GM10248 (cell line): ENCODE measurements at regions not wholly inside any gene's neighbourhood (a gene's known extent, or its start where the extent isn't known, plus 50 kb on each side); places are given as distances from the start of the nearest gene placed in this dataset.

Experiments
- CTCF ChIA-PET: fragments of 300-600 bp; sonication (Branson Sonifier 250); formaldehyde crosslinking; extraction: SDS; loops from one replicate; lab custom pipeline; 2021; ENCODE audit warnings: antibody characterized with exemption; lab: Yijun Ruan, JAX
- POLR2A ChIA-PET: fragments of 350-650 bp; sonication (Branson Sonifier 250); formaldehyde crosslinking; extraction: SDS; loops from one replicate; lab custom pipeline; 2020; ENCODE audit warnings: antibody characterized with exemption; lab: Yijun Ruan, JAX
- DNase-seq: peaks from one replicate; pipeline ENCODE4 v3.0.0; 2012; ENCODE audit errors: extremely low spot score
- TF ChIP-seq, protein P1 (sequence below): IDR thresholded peaks from 2 replicates; pipeline ENCODE4 v1.5.1; 2012; ENCODE audit warnings: mild to moderate bottlenecking, low read depth; ENCODE audit errors: extremely low read depth, missing control alignments, control extremely low read depth

GRCh38 chr3:87135412-87135811 is 91.7 kb upstream of the CHMP2B start:
- no peak for DNase-seq
- TF ChIP-seq, protein P1, sequence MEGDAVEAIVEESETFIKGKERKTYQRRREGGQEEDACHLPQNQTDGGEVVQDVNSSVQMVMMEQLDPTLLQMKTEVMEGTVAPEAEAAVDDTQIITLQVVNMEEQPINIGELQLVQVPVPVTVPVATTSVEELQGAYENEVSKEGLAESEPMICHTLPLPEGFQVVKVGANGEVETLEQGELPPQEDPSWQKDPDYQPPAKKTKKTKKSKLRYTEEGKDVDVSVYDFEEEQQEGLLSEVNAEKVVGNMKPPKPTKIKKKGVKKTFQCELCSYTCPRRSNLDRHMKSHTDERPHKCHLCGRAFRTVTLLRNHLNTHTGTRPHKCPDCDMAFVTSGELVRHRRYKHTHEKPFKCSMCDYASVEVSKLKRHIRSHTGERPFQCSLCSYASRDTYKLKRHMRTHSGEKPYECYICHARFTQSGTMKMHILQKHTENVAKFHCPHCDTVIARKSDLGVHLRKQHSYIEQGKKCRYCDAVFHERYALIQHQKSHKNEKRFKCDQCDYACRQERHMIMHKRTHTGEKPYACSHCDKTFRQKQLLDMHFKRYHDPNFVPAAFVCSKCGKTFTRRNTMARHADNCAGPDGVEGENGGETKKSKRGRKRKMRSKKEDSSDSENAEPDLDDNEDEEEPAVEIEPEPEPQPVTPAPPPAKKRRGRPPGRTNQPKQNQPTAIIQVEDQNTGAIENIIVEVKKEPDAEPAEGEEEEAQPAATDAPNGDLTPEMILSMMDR: no peak
- POLR2A ChIA-PET: no interaction called here
- CTCF ChIA-PET: no interaction called here

- CTCF ChIA-PET: no interaction called here
- TF ChIP-seq, protein P1: no peak
- POLR2A ChIA-PET: no interaction called here
- no peak for DNase-seq
Observed at GRCh38 chr3:87132801-87133200, 94.3 kb upstream of the CHMP2B start.

GRCh38 chr3:87128006-87128405 is 99.1 kb upstream of the CHMP2B start:
- no peak for DNase-seq
- ChIA-PET CTCF (no interaction called here), POLR2A (no interaction called here)
- TF ChIP-seq, protein P1: no peak

GRCh38 chr3:87127281-87127680 is 99.8 kb upstream of the CHMP2B start:
- TF ChIP-seq, protein P1: no peak
- no peak for DNase-seq
- CTCF ChIA-PET: no interaction called here
- POLR2A ChIA-PET: no interaction called here

DNA sequence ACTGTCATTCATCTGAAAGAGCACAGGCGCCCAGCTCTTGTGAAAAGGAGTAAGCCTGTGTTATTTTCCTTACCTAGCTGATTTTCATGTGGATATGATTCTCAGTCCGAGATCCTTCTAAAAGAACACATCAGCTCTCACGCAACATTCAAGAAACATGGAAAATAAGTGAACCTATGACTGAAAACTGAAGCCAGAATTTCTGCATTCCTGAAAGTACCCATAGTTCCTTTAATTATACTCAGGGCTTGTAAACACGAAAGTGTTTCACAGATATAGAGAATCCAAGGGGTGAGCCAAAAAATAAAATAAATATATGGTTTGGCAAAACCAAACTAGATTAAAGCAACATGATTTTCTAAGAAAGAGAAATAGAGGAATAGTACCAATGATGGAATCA is 100.8 kb upstream of the CHMP2B start:
- TF ChIP-seq, protein P1: no peak
- CTCF ChIA-PET: no interaction called here
- POLR2A ChIA-PET: no interaction called here
- DNase-seq: no peak

- POLR2A ChIA-PET: no interaction called here
- TF ChIP-seq, protein P1: no peak
- DNase-seq: no peak
- CTCF ChIA-PET: no interaction called here
Observed at GRCh38 chr3:87125116-87125515, 102.0 kb upstream of the CHMP2B start.

DNA sequence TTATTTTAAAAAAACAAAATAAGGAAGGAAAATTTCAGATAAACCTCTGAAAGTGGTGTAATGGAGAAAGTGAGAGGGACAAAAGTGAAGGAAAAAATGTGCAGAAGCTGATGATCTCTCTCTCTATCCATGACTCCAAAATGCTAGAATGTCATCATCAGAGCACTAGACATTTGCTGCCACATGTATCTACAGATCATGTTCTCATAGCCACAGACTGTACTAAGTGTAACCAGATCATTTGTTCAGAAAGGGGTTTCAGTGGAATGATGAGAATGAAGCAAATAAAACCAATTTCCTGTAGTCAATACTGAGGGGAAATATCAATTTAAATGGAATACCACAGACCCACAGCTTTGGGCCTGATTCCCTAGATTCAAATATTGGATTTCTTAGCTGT is 104.3 kb upstream of the CHMP2B start:
- TF ChIP-seq, protein P1: no peak
- POLR2A ChIA-PET: no interaction called here

More for the DNA sequence above, 104.3 kb upstream of the CHMP2B start:
- DNase-seq: no peak
- CTCF ChIA-PET: interaction anchor here (1.6 kb wide), 1 partner anchor 45 kb away, joined by 3 read pairs; no protein-coding TSS in a partner anchor
